Ishikawa (cell line): ENCODE measurements at regions not wholly inside any gene's neighbourhood (a gene's known extent, or its start where the extent isn't known, plus 50 kb on each side); places are given as distances from the start of the nearest gene placed in this dataset.

Experiments
- NFIC ChIP-seq: IDR thresholded peaks from 2 replicates; pipeline ENCODE4 v1.6.1; 2012
- TF ChIP-seq, protein P1 (sequence below): IDR thresholded peaks from 2 replicates; pipeline ENCODE4 v1.6.1; 2012

DNA sequence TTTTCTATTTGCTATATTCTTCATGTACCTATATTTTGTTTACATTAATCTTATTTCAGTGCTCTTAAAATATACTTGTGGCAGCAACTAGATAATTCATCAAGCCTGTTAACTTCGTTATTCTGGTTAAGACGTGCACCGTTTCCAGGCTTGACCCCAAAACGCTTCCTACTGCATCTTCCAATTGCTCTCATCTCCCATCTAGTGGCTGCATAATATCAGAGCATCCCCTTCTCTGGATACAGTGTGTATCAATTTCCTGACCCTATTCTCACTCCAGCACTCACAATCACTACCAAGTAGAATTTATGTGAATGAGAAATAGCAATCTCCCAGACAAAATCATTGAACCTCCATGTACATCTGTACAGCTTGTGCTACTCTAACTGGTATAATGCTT lies 1280.3 kb upstream of the B3GALT2 start:
- TF ChIP-seq, protein P1, sequence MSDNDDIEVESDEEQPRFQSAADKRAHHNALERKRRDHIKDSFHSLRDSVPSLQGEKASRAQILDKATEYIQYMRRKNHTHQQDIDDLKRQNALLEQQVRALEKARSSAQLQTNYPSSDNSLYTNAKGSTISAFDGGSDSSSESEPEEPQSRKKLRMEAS, result no peak
- no peak for TF ChIP-seq NFIC
